HEK293T (cell line): ENCODE measurements at regions not wholly inside any gene's neighbourhood (a gene's known extent, or its start where the extent isn't known, plus 50 kb on each side); places are given as distances from the start of the nearest gene placed in this dataset.

ENCODE experiments used
- ARNT ChIP-seq: fragments of 450-650 bp; IDR thresholded peaks from 2 replicates; pipeline ENCODE4 v1.6.1; 2017; ENCODE audit warnings: mild to moderate bottlenecking
- BHLHE40 ChIP-seq: fragments of 450-650 bp; IDR thresholded peaks from 2 replicates; pipeline ENCODE4 v1.6.1; 2016; ENCODE audit warnings: mild to moderate bottlenecking, moderate library complexity, borderline replicate concordance
- CTBP1 ChIP-seq: fragments of 450-650 bp; IDR thresholded peaks from 2 replicates; pipeline ENCODE4 v1.6.1; 2016; ENCODE audit warnings: borderline replicate concordance
- FOXA1 ChIP-seq: fragments of 450-650 bp; IDR thresholded peaks from 2 replicates; pipeline ENCODE4 v1.6.1; 2016; ENCODE audit warnings: mild to moderate bottlenecking
- FOXK2 ChIP-seq: fragments of 450-650 bp; IDR thresholded peaks from 2 replicates; pipeline ENCODE4 v1.6.1; 2016; ENCODE audit warnings: mild to moderate bottlenecking
- FOXM1 ChIP-seq: fragments of 450-650 bp; IDR thresholded peaks from 2 replicates; pipeline ENCODE4 v1.6.1; 2017; ENCODE audit warnings: mild to moderate bottlenecking, borderline replicate concordance
- HDGF ChIP-seq: fragments of 450-650 bp; IDR thresholded peaks from 2 replicates; pipeline ENCODE4 v1.6.1; 2017; ENCODE audit warnings: antibody characterized with exemption, borderline replicate concordance
- L3MBTL2 ChIP-seq: fragments of 450-650 bp; conservative IDR thresholded peaks from 2 replicates; pipeline ENCODE4 v1.6.1; 2016; ENCODE audit warnings: mild to moderate bottlenecking
- LEF1 ChIP-seq: fragments of 450-650 bp; IDR thresholded peaks from 2 replicates; pipeline ENCODE4 v1.6.1; 2017; ENCODE audit warnings: mild to moderate bottlenecking, borderline replicate concordance
- PKNOX1 ChIP-seq: fragments of 450-650 bp; IDR thresholded peaks from 2 replicates; pipeline ENCODE4 v1.6.1; 2016
- SP1 ChIP-seq: fragments of 450-650 bp; IDR thresholded peaks from 2 replicates; pipeline ENCODE4 v1.6.1; 2017
- SUZ12 ChIP-seq: fragments of 450-650 bp; IDR thresholded peaks from 2 replicates; pipeline ENCODE4 v1.6.1; 2016; ENCODE audit warnings: mild to moderate bottlenecking
- TARDBP ChIP-seq: fragments of 450-650 bp; IDR thresholded peaks from 2 replicates; pipeline ENCODE4 v1.6.1; 2016
- ZNF384 ChIP-seq: fragments of 450-650 bp; IDR thresholded peaks from 2 replicates; pipeline ENCODE4 v1.6.1; 2016

- TF ChIP-seq FOXM1 (no peak), CTBP1 (no peak), ZNF384 (no peak), TARDBP (no peak), PKNOX1 (no peak), ARNT (no peak), FOXA1 (no peak), BHLHE40 (no peak), FOXK2 (no peak), SUZ12 (no peak), L3MBTL2 (no peak), HDGF (no peak), LEF1 (no peak), SP1 (no peak)
Observed at GRCh38 chr2:84286878-84287277, 172.2 kb downstream of the SUCLG1 start.
